Right atrium auricular region (tissue), 2 donors: ENCODE measurements at regions not wholly inside any gene's neighbourhood (a gene's known extent, or its start where the extent isn't known, plus 50 kb on each side); places are given as distances from the start of the nearest gene placed in this dataset.

Source experiments
- DNase-seq: peaks from one replicate; pipeline ENCODE4 v3.0.0-alpha.2; 2019; ENCODE audit warnings: low spot score
- H3K27ac ChIP-seq, 2 donors: fragments of 200-600 bp; sonication (generic); 1 replicate in 1 of 2; 2 replicates in 1 of 2; pipeline ENCODE4 v1.5.1; 2016 to 2019
- H3K27me3 ChIP-seq, 2 donors: fragments of 200-600 bp; sonication (generic); one replicate each; pipeline versions ENCODE4 v1.5.1 to v1.6.0; 2017 to 2019
- H3K36me3 ChIP-seq: fragments of 200-600 bp; sonication (generic); one replicate; pipeline ENCODE4 v1.5.1; 2016
- H3K4me1 ChIP-seq, 2 donors: fragments of 200-600 bp; sonication (generic); one replicate each; pipeline versions ENCODE4 v1.5.1 to v1.6.0; 2017 to 2019
- H3K4me3 ChIP-seq, 2 donors: fragments of 200-600 bp; sonication (generic); 1 replicate in 1 of 2; 2 replicates in 1 of 2; pipeline ENCODE4 v1.5.1; 2017 to 2019; ENCODE audit warnings: mild to moderate bottlenecking in 1 of 2, moderate library complexity in 1 of 2
- H3K9me3 ChIP-seq, 2 donors: fragments of 200-600 bp; sonication (generic); one replicate each; pipeline ENCODE4 v1.5.1; 2019
- CTCF ChIP-seq, 2 donors: fragments of 200-600 bp; sonication (generic); IDR thresholded peaks; one replicate each; pipeline ENCODE4 v1.5.1; 2019; ENCODE audit warnings: antibody characterized with exemption in 2 of 2

- no peak for DNase-seq
- no peaks in the 10 kb centered on the region for H3K4me1 ChIP-seq
- no peaks in the 10 kb centered on the region for H3K27me3 ChIP-seq
- H3K9me3 ChIP-seq, result no peaks in the 10 kb centered on the region
- H3K27ac ChIP-seq, result no peak overlapping the region
- H3K4me3 ChIP-seq, result no peak overlapping the region
- no peaks in the 10 kb centered on the region for H3K36me3 ChIP-seq
- TF ChIP-seq CTCF (IDR thresholded peaks at IDR 0.05), result no peak
These were observed 355.3 kb upstream of the NR2F2 start for GRCh38 chr15:95975212-95975611.

- DNase-seq, result no peak
- H3K4me3 ChIP-seq, result no peak overlapping the region
- no peaks in the 10 kb centered on the region for H3K36me3 ChIP-seq
- no peak overlapping the region for H3K27ac ChIP-seq
- H3K4me1 ChIP-seq, result no peaks in the 10 kb centered on the region
- no peaks in the 10 kb centered on the region for H3K27me3 ChIP-seq
- no peak for TF ChIP-seq CTCF (IDR thresholded peaks at IDR 0.05)
- no peaks in the 10 kb centered on the region for H3K9me3 ChIP-seq
These were observed 351.2 kb upstream of the NR2F2 start for GRCh38 chr15:95979286-95979685.

GRCh38 chr15:95981209-95981608 is 349.3 kb upstream of the NR2F2 start:
- DNase-seq, result no peak
- Histone ChIP-seq H3K4me1 (no peaks in the 10 kb centered on the region), H3K27ac (no peak overlapping the region), H3K4me3 (no peak overlapping the region), H3K27me3 (no peaks in the 10 kb centered on the region), H3K9me3 (no peaks in the 10 kb centered on the region), H3K36me3 (no peaks in the 10 kb centered on the region)
- TF ChIP-seq CTCF (IDR thresholded peaks at IDR 0.05), result no peak

- TF ChIP-seq CTCF (IDR thresholded peaks at IDR 0.05), result no peak
- Histone ChIP-seq H3K27me3 (no peaks in the 10 kb centered on the region), H3K36me3 (no peaks in the 10 kb centered on the region), H3K4me1 (no peaks in the 10 kb centered on the region), H3K9me3 (no peaks in the 10 kb centered on the region), H3K4me3 (no peak overlapping the region), H3K27ac (no peak overlapping the region)
- no peak for DNase-seq
These were observed 343.2 kb upstream of the NR2F2 start for GRCh38 chr15:95987299-95987698.

- Histone ChIP-seq H3K27ac (no peak overlapping the region), H3K4me1 (no peaks in the 10 kb centered on the region), H3K36me3 (no peaks in the 10 kb centered on the region), H3K4me3 (no peak overlapping the region), H3K9me3 (no peaks in the 10 kb centered on the region), H3K27me3 (no peaks in the 10 kb centered on the region)
- no peak for DNase-seq
- no peak for TF ChIP-seq CTCF (IDR thresholded peaks at IDR 0.05)
These were observed 342.5 kb upstream of the NR2F2 start for GRCh38 chr15:95987886-95988573.

GRCh38 chr15:95988574-95988887 is 342.0 kb upstream of the NR2F2 start:
- Histone ChIP-seq H3K27me3 (no peaks in the 10 kb centered on the region), H3K27ac (no peak overlapping the region), H3K36me3 (no peaks in the 10 kb centered on the region), H3K4me1 (no peaks in the 10 kb centered on the region), H3K4me3 (no peak overlapping the region), H3K9me3 (no peaks in the 10 kb centered on the region)
- TF ChIP-seq CTCF (IDR thresholded peaks at IDR 0.05), result no peak
- DNase-seq, result no peak
